SK-N-SH (cell line): ENCODE measurements at regions not wholly inside any gene's neighbourhood (a gene's known extent, or its start where the extent isn't known, plus 50 kb on each side); places are given as distances from the start of the nearest gene placed in this dataset.

Experiments
- CTCF ChIA-PET: fragments of 300-600, 350-600 bp; formaldehyde crosslinking; extraction: SDS; loops from one replicate; lab custom pipeline; 2021; lab: Yijun Ruan, JAX
- POLR2A ChIA-PET: fragments of 350-600 bp; sonication (Branson Sonifier 250); formaldehyde crosslinking; extraction: SDS; loops from one replicate; lab custom pipeline; 2020; ENCODE audit warnings: antibody characterized with exemption, inconsistent platforms; lab: Yijun Ruan, JAX
- DNase-seq: peaks from one replicate; pipeline ENCODE4 v3.0.0; 2012
- H2AFZ ChIP-seq: fragments of 200-600 bp; sonication (generic); 2 replicates; pipeline ENCODE4 v1.8.1; 2016; ENCODE audit warnings: antibody characterized with exemption, mild to moderate bottlenecking, low read depth
- H3F3A ChIP-seq: fragments of 200-600 bp; sonication (generic); replicated peaks from 2 replicates; pipeline ENCODE3; 2016; ENCODE audit warnings: antibody characterized with exemption, mild to moderate bottlenecking; ENCODE audit not compliant: insufficient read depth
- H3K27ac ChIP-seq, 2 experiments: fragments of 200-500 bp in 1 of 2; fragments of 200-600 bp in 1 of 2; sonication (Bioruptor generic) in 1 of 2; sonication (generic), shearing (Covaris generic) in 1 of 2; 2 replicates each; pipeline versions ENCODE4 v1.5.1 to v1.6.1; 2014 to 2016; ENCODE audit warnings: low read depth in 2 of 2, inconsistent platforms in 1 of 2, low read length in 1 of 2, mild to moderate bottlenecking in 1 of 2, mixed read lengths in 1 of 2
- H3K27me3 ChIP-seq: fragments of 200-600 bp; sonication (generic), shearing (Covaris generic); 2 replicates; pipeline ENCODE4 v1.6.1; 2016; ENCODE audit warnings: mixed run types; ENCODE audit not compliant: insufficient read depth
- H3K36me3 ChIP-seq, 2 experiments: fragments of 200-500 bp in 1 of 2; fragments of 200-600 bp in 1 of 2; sonication (Bioruptor generic) in 1 of 2; sonication (generic) in 1 of 2; replicated peaks in 1 of 2; 2 replicates each; pipeline versions ENCODE3 to v1.5.1; 2014 to 2016; ENCODE audit warnings: low read length in 1 of 2, mild to moderate bottlenecking in 1 of 2; ENCODE audit not compliant: insufficient read depth in 2 of 2, control insufficient read depth in 1 of 2
- H3K4me1 ChIP-seq, 2 experiments: fragments of 200-500 bp in 1 of 2; fragments of 200-600 bp in 1 of 2; sonication (Bioruptor generic) in 1 of 2; sonication (generic), shearing (Covaris generic) in 1 of 2; 2 replicates each; pipeline versions ENCODE4 v1.5.1 to v1.6.1; 2014 to 2016; ENCODE audit warnings: low read depth in 1 of 2, low read length in 1 of 2, mixed run types in 1 of 2; ENCODE audit not compliant: insufficient read depth in 2 of 2, control insufficient read depth in 1 of 2
- H3K4me2 ChIP-seq: fragments of 200-600 bp; sonication (generic), shearing (Covaris generic); 2 replicates; pipeline ENCODE4 v1.6.1; 2017; ENCODE audit warnings: mixed run types
- H3K4me3 ChIP-seq, 2 experiments: fragments of 200-500 bp in 1 of 2; fragments of 200-600 bp in 1 of 2; sonication (Bioruptor generic) in 1 of 2; sonication (generic), shearing (Covaris generic) in 1 of 2; 2 replicates each; pipeline versions ENCODE4 v1.5.1 to v1.8.1; 2014 to 2016; ENCODE audit warnings: low read depth in 2 of 2, inconsistent platforms in 1 of 2, low read length in 1 of 2, mild to moderate bottlenecking in 1 of 2, mixed read lengths in 1 of 2, moderate library complexity in 1 of 2
- H3K79me2 ChIP-seq: fragments of 200-600 bp; sonication (generic); 2 replicates; pipeline ENCODE4 v1.8.1; 2017; ENCODE audit warnings: mild to moderate bottlenecking; ENCODE audit not compliant: insufficient read depth
- H3K9ac ChIP-seq: fragments of 200-600 bp; sonication (generic); 2 replicates; pipeline ENCODE4 v1.6.1; 2017; ENCODE audit warnings: mixed run types
- H3K9me2 ChIP-seq: fragments of 200-600 bp; sonication (generic); 2 replicates; pipeline ENCODE4 v1.6.1; 2017; ENCODE audit warnings: mixed run types
- H3K9me3 ChIP-seq: fragments of 200-600 bp; sonication (generic); 2 replicates; pipeline ENCODE4 v1.6.1; 2017; ENCODE audit warnings: mixed run types, mild to moderate bottlenecking, moderate library complexity
- H4K20me1 ChIP-seq: fragments of 200-600 bp; sonication (generic); 2 replicates; pipeline ENCODE4 v1.6.1; 2017; ENCODE audit warnings: mild to moderate bottlenecking, mixed run types; ENCODE audit not compliant: insufficient read depth
- CHD2 ChIP-seq: fragments of 150-350 bp; IDR thresholded peaks from 2 replicates; pipeline ENCODE4 v1.6.1; 2018; ENCODE audit warnings: low read length; ENCODE audit not compliant: partially characterized antibody
- EP300 ChIP-seq, 2 experiments: IDR thresholded peaks; 2 replicates each; pipeline versions ENCODE4 v1.4.0 to v1.6.1; 2012; ENCODE audit warnings: borderline replicate concordance in 1 of 2, low read depth in 1 of 2, low read length in 1 of 2
- FOXJ3 ChIP-seq: sonication (generic); formaldehyde crosslinking; IDR thresholded peaks from 2 replicates; pipeline ENCODE4 v1.5.1; 2020; ENCODE audit warnings: mild to moderate bottlenecking, missing genetic modification reagents
- FOXM1 ChIP-seq: IDR thresholded peaks from 2 replicates; pipeline ENCODE4 v1.4.0; 2012; ENCODE audit warnings: low read depth, mild to moderate bottlenecking
- GABPA ChIP-seq: IDR thresholded peaks from 2 replicates; pipeline ENCODE4 v1.4.0; 2012; ENCODE audit warnings: low read depth, mild to moderate bottlenecking
- JUND ChIP-seq: IDR thresholded peaks from 2 replicates; pipeline ENCODE4 v1.4.0; 2012
- MEF2A ChIP-seq: IDR thresholded peaks from 2 replicates; pipeline ENCODE4 v1.4.0; 2012; ENCODE audit warnings: low read depth, borderline replicate concordance
- NFIC ChIP-seq: IDR thresholded peaks from 2 replicates; pipeline ENCODE4 v1.4.0; 2012; ENCODE audit warnings: borderline replicate concordance
- POLR2AphosphoS5 ChIP-seq: IDR thresholded peaks from 2 replicates; pipeline ENCODE4 v1.6.1; 2012; ENCODE audit warnings: low read depth, low read length
- RAD21 ChIP-seq: IDR thresholded peaks from 2 replicates; pipeline ENCODE4 v1.6.1; 2012; ENCODE audit warnings: mild to moderate bottlenecking, low read length
- REST ChIP-seq: IDR thresholded peaks from 2 replicates; pipeline ENCODE4 v1.6.1; 2012; ENCODE audit warnings: mild to moderate bottlenecking, low read depth, low read length, moderate library complexity
- RFX5 ChIP-seq: IDR thresholded peaks from 2 replicates; pipeline ENCODE4 v1.6.1; 2012; ENCODE audit warnings: mild to moderate bottlenecking, improper control_type of control experiment, low read length
- SIN3A ChIP-seq: IDR thresholded peaks from 2 replicates; pipeline ENCODE4 v1.6.1; 2012; ENCODE audit warnings: low read depth, mild to moderate bottlenecking, low read length, moderate library complexity, borderline replicate concordance
- WGBS: methylation state at CpG from one replicate; pipeline ENCODE4 v1.1.6; 2017; ENCODE audit warnings: low lambda C conversion rate; 5-methylcytosine and 5-hydroxymethylcytosine counted together
- TF ChIP-seq, protein P1 (sequence below): fragments of 150-350 bp; IDR thresholded peaks from 2 replicates; pipeline ENCODE4 v1.6.1; 2017; ENCODE audit warnings: antibody characterized with exemption, low read length, low read depth, borderline replicate concordance
- TF ChIP-seq, protein P2 (sequence below): fragments of 150-350 bp; IDR thresholded peaks from 2 replicates; pipeline ENCODE4 v1.6.1; 2016; ENCODE audit warnings: mild to moderate bottlenecking, low read depth, low read length

DNA sequence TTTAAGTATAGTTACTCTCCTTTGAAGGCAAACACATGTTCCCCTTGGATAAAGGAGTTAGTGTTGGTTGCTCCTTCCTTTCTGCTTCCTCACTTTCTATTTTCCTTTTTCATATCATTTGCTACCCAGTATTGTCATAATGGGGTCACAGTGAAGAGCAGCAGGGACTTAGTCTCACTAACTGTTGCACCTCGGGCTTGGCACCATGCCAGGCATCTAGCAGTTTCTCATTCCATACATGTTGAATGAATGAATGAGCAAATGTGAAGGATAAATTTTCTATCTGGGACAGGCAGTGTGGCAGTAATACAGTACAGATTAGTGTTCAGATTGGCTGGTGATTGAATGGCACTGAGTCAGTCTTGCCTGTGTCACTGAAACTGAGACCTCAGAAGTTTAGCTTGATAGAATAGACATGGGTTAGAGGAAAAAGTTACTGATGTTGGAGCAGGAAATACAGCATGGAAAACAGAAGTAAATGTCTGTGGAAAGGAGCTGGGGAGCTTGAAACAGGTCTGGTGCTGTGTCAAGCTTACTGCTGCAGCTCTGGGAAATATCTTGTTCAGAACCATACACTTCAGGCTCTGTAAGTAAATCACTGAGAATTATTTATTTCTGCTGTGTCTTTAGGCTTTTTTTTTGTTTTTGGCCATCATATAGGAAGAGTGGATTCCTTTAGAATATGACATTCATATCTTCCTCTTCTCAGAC, 55.8 kb upstream of the PITX2 start:
- no peak overlapping the region for H3K4me3 ChIP-seq
- H3K9ac ChIP-seq, result no peak overlapping the region
- no peak for DNase-seq
- no peaks in the 10 kb centered on the region for H3K4me1 ChIP-seq
- POLR2A ChIA-PET, result no interaction called here
- 0% methylated on average over 1 of the region's 1 CpG for WGBS
- CTCF ChIA-PET, result no interaction called here
- H3K36me3 ChIP-seq, result no peaks in the 10 kb centered on the region
- TF ChIP-seq JUND (no peak), RFX5 (no peak), EP300 (IDR thresholded peaks at IDR 0.05; ENCODE audit: borderline replicate concordance in 1 of 2, low read depth in 1 of 2, low read length in 1 of 2) (no peak), GABPA (no peak), REST (no peak), CHD2 (no peak), MEF2A (no peak), FOXM1 (no peak), FOXJ3 (CRISPR knock-in tag) (no peak), SIN3A (no peak), RAD21 (no peak), NFIC (no peak), POLR2AphosphoS5 (no peak)
- TF ChIP-seq, protein P1, sequence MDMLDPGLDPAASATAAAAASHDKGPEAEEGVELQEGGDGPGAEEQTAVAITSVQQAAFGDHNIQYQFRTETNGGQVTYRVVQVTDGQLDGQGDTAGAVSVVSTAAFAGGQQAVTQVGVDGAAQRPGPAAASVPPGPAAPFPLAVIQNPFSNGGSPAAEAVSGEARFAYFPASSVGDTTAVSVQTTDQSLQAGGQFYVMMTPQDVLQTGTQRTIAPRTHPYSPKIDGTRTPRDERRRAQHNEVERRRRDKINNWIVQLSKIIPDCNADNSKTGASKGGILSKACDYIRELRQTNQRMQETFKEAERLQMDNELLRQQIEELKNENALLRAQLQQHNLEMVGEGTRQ, result no peak
- TF ChIP-seq, protein P2, sequence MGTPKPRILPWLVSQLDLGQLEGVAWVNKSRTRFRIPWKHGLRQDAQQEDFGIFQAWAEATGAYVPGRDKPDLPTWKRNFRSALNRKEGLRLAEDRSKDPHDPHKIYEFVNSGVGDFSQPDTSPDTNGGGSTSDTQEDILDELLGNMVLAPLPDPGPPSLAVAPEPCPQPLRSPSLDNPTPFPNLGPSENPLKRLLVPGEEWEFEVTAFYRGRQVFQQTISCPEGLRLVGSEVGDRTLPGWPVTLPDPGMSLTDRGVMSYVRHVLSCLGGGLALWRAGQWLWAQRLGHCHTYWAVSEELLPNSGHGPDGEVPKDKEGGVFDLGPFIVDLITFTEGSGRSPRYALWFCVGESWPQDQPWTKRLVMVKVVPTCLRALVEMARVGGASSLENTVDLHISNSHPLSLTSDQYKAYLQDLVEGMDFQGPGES, result no peak
- H3F3A ChIP-seq, result no peaks in the 10 kb centered on the region
- no peak overlapping the region for H2AFZ ChIP-seq
- no peaks in the 10 kb centered on the region for H3K27me3 ChIP-seq
- no peaks in the 10 kb centered on the region for H3K9me3 ChIP-seq
- no peak overlapping the region for H3K27ac ChIP-seq
- H3K79me2 ChIP-seq, result no peaks in the 10 kb centered on the region
- no peak overlapping the region for H3K4me2 ChIP-seq
- H3K9me2 ChIP-seq, result no peaks in the 10 kb centered on the region
- no peaks in the 10 kb centered on the region for H4K20me1 ChIP-seq
